ENCODE measurements at regions not wholly inside any gene's neighbourhood (a gene's known extent, or its start where the extent isn't known, plus 50 kb on each side); places are given as distances from the start of the nearest gene placed in this dataset.
"Not testable (repeated sequence)": the region's sequence is repeated elsewhere in the genome, so short reads cannot be mapped to it uniquely, and the experiment has no call there.

GRCh38 chr6:30810813-30811339, 66.5 kb upstream of the IER3 start:
- no peak overlapping the region for H3K27ac ChIP-seq
- DNase-seq, result no peak
- intact Hi-C loops (cut with DNase I), result no loop called here
- H3K36me3 ChIP-seq, result no peaks in the 10 kb centered on the region
- peaks cover 0 to 3% (median 0%) of the 10 kb centered on the region in 4 donors for H3K4me1 ChIP-seq
- H3K9me3 ChIP-seq, result no peaks in the 10 kb centered on the region
- TF ChIP-seq POLR2A (IDR thresholded peaks at IDR 0.05), result no peak
- TF ChIP-seq, protein P1, sequence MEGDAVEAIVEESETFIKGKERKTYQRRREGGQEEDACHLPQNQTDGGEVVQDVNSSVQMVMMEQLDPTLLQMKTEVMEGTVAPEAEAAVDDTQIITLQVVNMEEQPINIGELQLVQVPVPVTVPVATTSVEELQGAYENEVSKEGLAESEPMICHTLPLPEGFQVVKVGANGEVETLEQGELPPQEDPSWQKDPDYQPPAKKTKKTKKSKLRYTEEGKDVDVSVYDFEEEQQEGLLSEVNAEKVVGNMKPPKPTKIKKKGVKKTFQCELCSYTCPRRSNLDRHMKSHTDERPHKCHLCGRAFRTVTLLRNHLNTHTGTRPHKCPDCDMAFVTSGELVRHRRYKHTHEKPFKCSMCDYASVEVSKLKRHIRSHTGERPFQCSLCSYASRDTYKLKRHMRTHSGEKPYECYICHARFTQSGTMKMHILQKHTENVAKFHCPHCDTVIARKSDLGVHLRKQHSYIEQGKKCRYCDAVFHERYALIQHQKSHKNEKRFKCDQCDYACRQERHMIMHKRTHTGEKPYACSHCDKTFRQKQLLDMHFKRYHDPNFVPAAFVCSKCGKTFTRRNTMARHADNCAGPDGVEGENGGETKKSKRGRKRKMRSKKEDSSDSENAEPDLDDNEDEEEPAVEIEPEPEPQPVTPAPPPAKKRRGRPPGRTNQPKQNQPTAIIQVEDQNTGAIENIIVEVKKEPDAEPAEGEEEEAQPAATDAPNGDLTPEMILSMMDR (IDR thresholded peaks at IDR 0.05), result no peak
- H3K27me3 ChIP-seq, result no peaks in the 10 kb centered on the region
- WGBS (ENCODE audit: insufficient coverage, low coverage, low lambda C conversion rate, missing lambda C conversion rate), result 76% methylated on average over 6 of the region's 7 CpGs
- ATAC-seq, result no peak
- H3K4me3 ChIP-seq, result no peak overlapping the region

GRCh38 chr6:30807566-30807965, 63.2 kb upstream of the IER3 start:
- H3K4me3 ChIP-seq; H3K36me3 ChIP-seq; H3K4me1 ChIP-seq; ATAC-seq; intact Hi-C loops (cut with DNase I); H3K27ac ChIP-seq; DNase-seq; H3K27me3 ChIP-seq; H3K9me3 ChIP-seq: not testable (repeated sequence)
- whole genome bisulfite sequencing (ENCODE audit: insufficient coverage, low coverage, low lambda C conversion rate, missing lambda C conversion rate), result 93% methylated on average over 2 of the region's 26 CpGs

GRCh38 chr6:30806581-30807183, 62.3 kb upstream of the IER3 start:
- Histone ChIP-seq H3K27ac (no peak overlapping the region), H3K4me3 (no peak overlapping the region), H3K9me3 (no peaks in the 10 kb centered on the region), H3K36me3 (no peaks in the 10 kb centered on the region), H3K27me3 (no peaks in the 10 kb centered on the region), H3K4me1 (no peaks in the 10 kb centered on the region)
- no peak for TF ChIP-seq POLR2A (IDR thresholded peaks at IDR 0.05)
- TF ChIP-seq, protein P1 (IDR thresholded peaks at IDR 0.05), result no peak
- intact Hi-C loops (cut with DNase I), result no loop called here
- DNase-seq, result no peak
- 75% methylated on average over 10 of the region's 14 CpGs for WGBS (ENCODE audit: insufficient coverage, low coverage, low lambda C conversion rate, missing lambda C conversion rate)
- no peak for ATAC-seq

GRCh38 chr6:30804333-30804732, 60.0 kb upstream of the IER3 start:
- TF ChIP-seq POLR2A (IDR thresholded peaks at IDR 0.05), result no peak
- TF ChIP-seq, protein P1 (IDR thresholded peaks at IDR 0.05), result no peak
- ATAC-seq, result no peak

GRCh38 chr6:30802731-30803130, 58.4 kb upstream of the IER3 start:
- Histone ChIP-seq H3K9me3 (no peaks in the 10 kb centered on the region), H3K4me1 (no peaks in the 10 kb centered on the region), H3K4me3 (no peak overlapping the region), H3K36me3 (no peaks in the 10 kb centered on the region), H3K27ac (no peak overlapping the region), H3K27me3 (no peaks in the 10 kb centered on the region)
- DNase-seq, result no peak
- TF ChIP-seq, protein P1 (IDR thresholded peaks at IDR 0.05), result no peak
- TF ChIP-seq POLR2A (IDR thresholded peaks at IDR 0.05), result no peak
- no peak for ATAC-seq
- WGBS (ENCODE audit: insufficient coverage, low coverage, low lambda C conversion rate, missing lambda C conversion rate), result no CpG with 5 or more reads among the region's 1 CpG
- intact Hi-C loops (cut with DNase I), result no loop called here

More at GRCh38 chr6:30804333-30804732, 60.0 kb upstream of the IER3 start:
- WGBS (ENCODE audit: insufficient coverage, low coverage, low lambda C conversion rate, missing lambda C conversion rate), result 80% methylated on average over 1 of the region's 1 CpG
- Histone ChIP-seq H3K36me3 (no peaks in the 10 kb centered on the region), H3K27me3 (no peaks in the 10 kb centered on the region), H3K27ac (no peak overlapping the region), H3K9me3 (no peaks in the 10 kb centered on the region), H3K4me1 (no peaks in the 10 kb centered on the region), H3K4me3 (no peak overlapping the region)
- intact Hi-C loops (cut with DNase I), result no loop called here
- no peak for DNase-seq
